Neural progenitor cell (in vitro differentiated cells): ENCODE measurements at regions not wholly inside any gene's neighbourhood (a gene's known extent, or its start where the extent isn't known, plus 50 kb on each side); places are given as distances from the start of the nearest gene placed in this dataset.

Source experiments
- DNase-seq: peaks from one replicate; pipeline ENCODE4 v3.0.0-alpha.2; 2016; ENCODE audit warnings: low spot score
- H2AFZ ChIP-seq: fragments of 200-600 bp; sonication (generic); replicated peaks from 2 replicates; pipeline ENCODE4 v1.6.1; 2016; ENCODE audit warnings: antibody characterized with exemption
- H3F3A ChIP-seq: fragments of 200-600 bp; sonication (generic); 2 replicates; pipeline ENCODE4 v1.6.1; 2016; ENCODE audit warnings: antibody characterized with exemption, low read depth
- H3K27ac ChIP-seq: fragments of 200-600 bp; sonication (generic); 2 replicates; pipeline ENCODE4 v1.5.1; 2016; ENCODE audit warnings: mild to moderate bottlenecking
- H3K27me3 ChIP-seq: fragments of 200-600 bp; sonication (generic); 2 replicates; pipeline ENCODE4 v1.6.1; 2016; ENCODE audit warnings: mild to moderate bottlenecking, moderate library complexity
- H3K36me3 ChIP-seq: fragments of 200-600 bp; sonication (generic); 2 replicates; pipeline ENCODE4 v1.5.1; 2016
- H3K4me1 ChIP-seq: fragments of 200-600 bp; sonication (generic); 2 replicates; pipeline ENCODE4 v1.6.1; 2016; ENCODE audit warnings: mixed run types
- H3K4me2 ChIP-seq: fragments of 200-600 bp; sonication (generic); 2 replicates; pipeline ENCODE4 v1.6.1; 2016
- H3K4me3 ChIP-seq: fragments of 200-600 bp; sonication (generic); 2 replicates; pipeline ENCODE4 v1.5.1; 2016
- H3K79me2 ChIP-seq: fragments of 200-600 bp; sonication (generic); 2 replicates; pipeline ENCODE4 v1.6.1; 2016; ENCODE audit warnings: low read depth
- H3K9ac ChIP-seq: fragments of 200-600 bp; sonication (generic); 2 replicates; pipeline ENCODE4 v1.6.1; 2016
- H3K9me3 ChIP-seq: fragments of 200-600 bp; sonication (generic); 2 replicates; pipeline ENCODE4 v1.5.1; 2016; ENCODE audit warnings: low read depth
- H4K20me1 ChIP-seq: fragments of 200-600 bp; sonication (generic); 2 replicates; pipeline ENCODE4 v1.6.1; 2016; ENCODE audit warnings: low read depth
- H3K27ac Mint-ChIP-seq: 3 replicates; pipeline ENCODE4 v1.8.0; 2021; ENCODE audit warnings: mixed read lengths
- H3K27me3 Mint-ChIP-seq: 2 replicates; pipeline ENCODE4 v1.8.0; 2022; ENCODE audit warnings: low read depth, mild to moderate bottlenecking, inconsistent platforms, moderate library complexity, mixed read lengths; ENCODE audit not compliant: insufficient read depth
- H3K36me3 Mint-ChIP-seq: 3 replicates; pipeline ENCODE4 v1.8.0; 2021; ENCODE audit warnings: mixed read lengths
- H3K4me1 Mint-ChIP-seq: 3 replicates; pipeline ENCODE4 v1.8.0; 2021; ENCODE audit warnings: mixed read lengths
- H3K4me3 Mint-ChIP-seq: 3 replicates; pipeline ENCODE4 v1.8.0; 2021; ENCODE audit warnings: mild to moderate bottlenecking, moderate library complexity, mixed read lengths
- H3K9me3 Mint-ChIP-seq: 3 replicates; pipeline ENCODE4 v1.8.0; 2020; ENCODE audit warnings: mixed read lengths
- CTCF ChIP-seq: fragments of 200-600 bp; sonication (generic); IDR thresholded peaks from 2 replicates; pipeline ENCODE4 v1.5.1; 2017; ENCODE audit warnings: antibody characterized with exemption, mild to moderate bottlenecking
- EZH2 ChIP-seq: fragments of 200-600 bp; sonication (generic); IDR thresholded peaks from 2 replicates; pipeline ENCODE4 v1.6.1; 2017; ENCODE audit warnings: antibody characterized with exemption, mild to moderate bottlenecking, moderate library complexity
- EZH2phosphoT487 ChIP-seq: fragments of 200-600 bp; sonication (generic); IDR thresholded peaks from 2 replicates; pipeline ENCODE4 v1.6.1; 2017; ENCODE audit warnings: antibody characterized with exemption

GRCh38 chr2:221103930-221104329, 468.2 kb downstream of the EPHA4 start:
- Mint-ChIP-seq H3K4me1 (peaks cover 6% of the 10 kb centered on the region), H3K9me3 (peaks cover 2% of the 10 kb centered on the region), H3K4me3 (no peak overlapping the region), H3K27ac (no peak overlapping the region), H3K27me3 (peaks cover 11% of the 10 kb centered on the region), H3K36me3 (no peaks in the 10 kb centered on the region)
- H2AFZ ChIP-seq: no peak overlapping the region
- no peaks in the 10 kb centered on the region for H3K79me2 ChIP-seq
- TF ChIP-seq EZH2phosphoT487 (no peak), EZH2 (no peak), CTCF (no peak)
- H3K4me3 ChIP-seq: no peak overlapping the region
- no peaks in the 10 kb centered on the region for H4K20me1 ChIP-seq
- H3K9me3 ChIP-seq: no peaks in the 10 kb centered on the region
- no peaks in the 10 kb centered on the region for H3K4me1 ChIP-seq
- no peak overlapping the region for H3K9ac ChIP-seq
- H3K4me2 ChIP-seq: no peak overlapping the region
- no peak overlapping the region for H3K27ac ChIP-seq
- H3F3A ChIP-seq: no peaks in the 10 kb centered on the region
- no peaks in the 10 kb centered on the region for H3K27me3 ChIP-seq
- no peaks in the 10 kb centered on the region for H3K36me3 ChIP-seq
- DNase-seq: no peak

GRCh38 chr2:221104361-221104811, 467.7 kb downstream of the EPHA4 start:
- no peaks in the 10 kb centered on the region for H3K4me1 ChIP-seq
- peak; percentile 36 for DNase-seq
- H3F3A ChIP-seq: no peaks in the 10 kb centered on the region
- H3K4me3 Mint-ChIP-seq: no peak overlapping the region
- no peak overlapping the region for H2AFZ ChIP-seq
- peaks cover 2% of the 10 kb centered on the region for H3K9me3 Mint-ChIP-seq
- no peaks in the 10 kb centered on the region for H3K9me3 ChIP-seq
- H4K20me1 ChIP-seq: no peaks in the 10 kb centered on the region
- H3K27ac ChIP-seq: no peak overlapping the region
- TF ChIP-seq CTCF (no peak), EZH2 (no peak), EZH2phosphoT487 (no peak)
- H3K27me3 ChIP-seq: no peaks in the 10 kb centered on the region
- no peaks in the 10 kb centered on the region for H3K36me3 Mint-ChIP-seq
- no peak overlapping the region for H3K4me3 ChIP-seq
- peak overlapping the region; percentile 91 for H3K27ac Mint-ChIP-seq
- no peaks in the 10 kb centered on the region for H3K36me3 ChIP-seq
- H3K4me2 ChIP-seq: no peak overlapping the region
- H3K4me1 Mint-ChIP-seq: peaks cover 6% of the 10 kb centered on the region
- H3K27me3 Mint-ChIP-seq: peaks cover 11% of the 10 kb centered on the region
- no peaks in the 10 kb centered on the region for H3K79me2 ChIP-seq
- H3K9ac ChIP-seq: no peak overlapping the region

DNA sequence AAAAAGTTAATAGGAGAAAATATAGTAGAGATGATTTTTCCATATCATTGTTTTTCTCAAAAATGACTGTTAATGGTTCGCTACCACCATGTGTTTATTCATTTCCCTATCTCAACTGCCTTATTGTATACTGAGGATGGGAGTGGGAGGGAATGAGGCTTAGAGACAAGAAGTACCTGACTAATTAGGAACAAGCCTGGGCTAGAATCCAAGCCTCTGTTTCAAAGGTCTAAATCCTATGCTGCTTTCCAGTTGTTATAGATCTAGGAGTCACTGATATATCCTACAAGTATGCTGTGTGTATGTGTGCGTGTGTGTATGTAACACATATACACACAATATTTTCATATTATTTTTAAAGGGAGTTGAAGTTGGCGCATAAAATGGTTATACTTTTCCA, 465.9 kb downstream of the EPHA4 start:
- peaks cover 10% of the 10 kb centered on the region for H3K27me3 Mint-ChIP-seq
- no peaks in the 10 kb centered on the region for H3K27me3 ChIP-seq
- no peak overlapping the region for H2AFZ ChIP-seq
- H3K27ac Mint-ChIP-seq: no peak overlapping the region
- no peaks in the 10 kb centered on the region for H3F3A ChIP-seq
- H3K36me3 Mint-ChIP-seq: no peaks in the 10 kb centered on the region
- no peaks in the 10 kb centered on the region for H3K79me2 ChIP-seq
- peaks cover 2% of the 10 kb centered on the region for H3K9me3 Mint-ChIP-seq
- no peak overlapping the region for H3K4me3 ChIP-seq
- no peaks in the 10 kb centered on the region for H4K20me1 ChIP-seq
- no peak overlapping the region for H3K9ac ChIP-seq
- H3K9me3 ChIP-seq: no peaks in the 10 kb centered on the region
- TF ChIP-seq EZH2phosphoT487: no peak
- TF ChIP-seq CTCF: no peak
- no peak for TF ChIP-seq EZH2
- H3K36me3 ChIP-seq: no peaks in the 10 kb centered on the region
- peaks cover 6% of the 10 kb centered on the region for H3K4me1 Mint-ChIP-seq
- H3K27ac ChIP-seq: no peak overlapping the region
- no peak for DNase-seq
- no peak overlapping the region for H3K4me2 ChIP-seq
- no peak overlapping the region for H3K4me3 Mint-ChIP-seq
- H3K4me1 ChIP-seq: no peaks in the 10 kb centered on the region
